ENCODE measurements at regions not wholly inside any gene's neighbourhood (a gene's known extent, or its start where the extent isn't known, plus 50 kb on each side); places are given as distances from the start of the nearest gene placed in this dataset.

DNA sequence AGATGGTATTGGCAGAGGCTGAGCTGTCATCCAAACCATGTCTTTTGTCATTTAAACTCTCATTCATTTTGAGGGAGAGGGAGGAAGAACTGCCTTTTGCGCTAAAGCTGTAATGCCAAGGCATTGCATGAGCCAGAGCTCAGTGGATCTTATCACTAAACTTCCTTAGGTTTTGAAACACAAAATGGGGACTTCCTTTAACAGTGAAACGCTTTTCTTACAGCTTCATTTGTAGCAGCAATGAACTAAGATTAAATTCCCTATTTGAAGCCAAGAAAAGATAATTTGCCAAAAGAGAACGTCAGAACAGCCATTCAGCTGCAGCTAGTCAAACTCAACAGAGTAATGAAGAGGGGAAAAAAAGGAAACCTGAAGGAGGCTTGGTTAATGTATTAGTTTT is 143.5 kb upstream of the MMADHC start:
- Histone ChIP-seq H3K36me3 (replicated peaks in 1 of 2; ENCODE audit: insufficient read depth in 1 of 2, low read depth in 2 of 2) (no peaks in the 10 kb centered on the region), H3K27me3 (no peaks in the 10 kb centered on the region), H3K4me1 (no peaks in the 10 kb centered on the region), H3K27ac (no peak overlapping the region), H3K9me3 (no peaks in the 10 kb centered on the region), H3K4me3 (no peak overlapping the region)
- WGBS, 2 donors, result 55 to 57% methylated on average over 3 of the region's 3 CpGs
- no peak for ATAC-seq
- DNase-seq, result no peak
- TF ChIP-seq CTCF (IDR thresholded peaks at IDR 0.05), result no peak
- no peak for TF ChIP-seq POLR2A (IDR thresholded peaks at IDR 0.05)
- intact Hi-C loops (cut with DNase I), result no loop called here

DNA sequence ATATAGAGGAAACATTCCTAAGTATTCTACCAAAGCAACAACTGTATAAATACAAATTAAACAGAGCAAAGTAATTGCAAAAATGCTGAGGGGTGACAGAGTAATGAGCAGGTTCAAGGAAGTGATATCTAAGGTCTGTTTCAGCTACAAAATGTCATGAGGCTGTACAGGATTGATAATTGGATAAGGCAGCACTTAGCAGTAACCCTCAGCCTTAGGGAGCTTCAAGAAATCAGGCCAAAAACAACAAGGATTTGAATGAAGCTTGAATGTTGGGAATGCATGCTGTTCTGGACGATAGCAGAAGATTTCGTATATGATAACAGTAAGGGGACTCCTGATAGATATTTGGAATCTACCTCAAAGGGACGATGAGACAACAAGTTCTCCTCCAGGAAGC is 142.0 kb upstream of the MMADHC start:
- no peak for DNase-seq
- WGBS, 2 donors, result 62 to 71% methylated on average over 3 of the region's 3 CpGs
- no peaks in the 10 kb centered on the region for H3K27me3 ChIP-seq
- no peaks in the 10 kb centered on the region for H3K4me1 ChIP-seq
- no peak overlapping the region for H3K4me3 ChIP-seq
- intact Hi-C loops (cut with DNase I), result no loop called here
- no peaks in the 10 kb centered on the region for H3K9me3 ChIP-seq
- H3K36me3 ChIP-seq (replicated peaks in 1 of 2; ENCODE audit: insufficient read depth in 1 of 2, low read depth in 2 of 2), result no peaks in the 10 kb centered on the region
- TF ChIP-seq POLR2A (IDR thresholded peaks at IDR 0.05), result no peak
- TF ChIP-seq CTCF (IDR thresholded peaks at IDR 0.05), result no peak
- no peak for ATAC-seq
- H3K27ac ChIP-seq, result no peak overlapping the region

DNA sequence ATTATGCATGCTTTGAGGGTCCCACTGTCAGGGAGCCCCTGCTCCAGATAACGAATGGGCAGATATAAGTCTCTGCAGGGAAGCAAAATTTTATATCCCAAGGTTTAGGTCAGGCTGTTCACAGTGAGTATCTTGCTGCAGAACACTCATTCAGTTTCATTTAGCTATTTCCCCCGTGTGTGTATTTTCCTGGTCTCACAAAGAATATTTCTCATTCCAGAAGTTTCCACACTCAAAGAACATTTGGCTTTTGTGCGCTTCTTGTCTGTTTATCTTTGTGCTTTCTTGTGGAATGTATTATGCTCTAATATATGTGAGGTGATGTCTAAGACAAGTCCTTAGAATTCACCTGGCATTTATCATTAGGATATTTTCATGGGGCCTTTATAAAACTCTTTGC is 140.4 kb upstream of the MMADHC start:
- no peaks in the 10 kb centered on the region for H3K9me3 ChIP-seq
- no peaks in the 10 kb centered on the region for H3K36me3 ChIP-seq (replicated peaks in 1 of 2; ENCODE audit: insufficient read depth in 1 of 2, low read depth in 2 of 2)
- ATAC-seq (no peak), DNase-seq (no peak)
- intact Hi-C loops (cut with DNase I), result no loop called here
- TF ChIP-seq POLR2A (IDR thresholded peaks at IDR 0.05), result no peak
- no peak for TF ChIP-seq CTCF (IDR thresholded peaks at IDR 0.05)
- H3K27me3 ChIP-seq, result no peaks in the 10 kb centered on the region
- H3K27ac ChIP-seq, result no peak overlapping the region
- H3K4me3 ChIP-seq, result no peak overlapping the region
- H3K4me1 ChIP-seq, result no peaks in the 10 kb centered on the region
- 66 to 68% methylated on average over 3 of the region's 3 CpGs for WGBS, 2 donors

- Histone ChIP-seq H3K27ac (no peak overlapping the region), H3K36me3 (replicated peaks in 1 of 2; ENCODE audit: insufficient read depth in 1 of 2, low read depth in 2 of 2) (no peaks in the 10 kb centered on the region), H3K4me3 (no peak overlapping the region), H3K27me3 (no peaks in the 10 kb centered on the region), H3K4me1 (no peaks in the 10 kb centered on the region), H3K9me3 (no peaks in the 10 kb centered on the region)
- intact Hi-C loops (cut with DNase I), result no loop called here
- 53 to 61% methylated on average over 2 of the region's 2 CpGs for WGBS, 2 donors
- TF ChIP-seq CTCF (IDR thresholded peaks at IDR 0.05) (no peak), POLR2A (IDR thresholded peaks at IDR 0.05) (no peak)
- no peak for ATAC-seq
- DNase-seq, result no peak
These were observed 137.7 kb upstream of the MMADHC start for GRCh38 chr2:149725234-149725633.

- no peaks in the 10 kb centered on the region for H3K36me3 ChIP-seq (replicated peaks in 1 of 2; ENCODE audit: insufficient read depth in 1 of 2, low read depth in 2 of 2)
- TF ChIP-seq POLR2A (IDR thresholded peaks at IDR 0.05), result no peak
- H3K9me3 ChIP-seq, result no peaks in the 10 kb centered on the region
- intact Hi-C loops (cut with DNase I), result no loop called here
- ATAC-seq (no peak), DNase-seq (no peak)
- H3K27ac ChIP-seq, result no peak overlapping the region
- H3K4me3 ChIP-seq, result no peak overlapping the region
- no peaks in the 10 kb centered on the region for H3K4me1 ChIP-seq
- 90 to 94% methylated on average over 4 of the region's 4 CpGs for WGBS, 2 donors
- H3K27me3 ChIP-seq, result no peaks in the 10 kb centered on the region
These were observed 136.5 kb upstream of the MMADHC start for GRCh38 chr2:149724091-149724490.
